HFFc6 (cell line): ENCODE measurements at regions not wholly inside any gene's neighbourhood (a gene's known extent, or its start where the extent isn't known, plus 50 kb on each side); places are given as distances from the start of the nearest gene placed in this dataset.
"Not testable (repeated sequence)": the region's sequence is repeated elsewhere in the genome, so short reads cannot be mapped to it uniquely, and the experiment has no call there.

Experiments used
- DNase-seq: peaks from one replicate; pipeline ENCODE4 v3.0.0-alpha.2; 2018
- H3K27ac Mint-ChIP-seq: 2 replicates; pipeline ENCODE4 v1.8.0; 2020; ENCODE audit warnings: mild to moderate bottlenecking, mixed read lengths
- H3K27me3 Mint-ChIP-seq: 2 replicates; pipeline ENCODE4 v1.8.0; 2021; ENCODE audit warnings: mild to moderate bottlenecking, moderate library complexity, mixed read lengths; ENCODE audit not compliant: insufficient read depth
- H3K36me3 Mint-ChIP-seq: 2 replicates; pipeline ENCODE4 v1.8.0; 2021; ENCODE audit warnings: low read depth, mixed read lengths
- H3K4me1 Mint-ChIP-seq: 2 replicates; pipeline ENCODE4 v1.8.0; 2020; ENCODE audit warnings: low read depth, mixed read lengths
- H3K4me3 Mint-ChIP-seq: 2 replicates; pipeline ENCODE4 v1.8.0; 2020; ENCODE audit warnings: mild to moderate bottlenecking, moderate library complexity, mixed read lengths
- H3K9me3 Mint-ChIP-seq: 2 replicates; pipeline ENCODE4 v1.8.0; 2020; ENCODE audit warnings: mild to moderate bottlenecking, mixed read lengths
- TF ChIP-seq, protein P1 (sequence below): fragments of 200-600 bp; sonication (generic); IDR thresholded peaks from 2 replicates; pipeline ENCODE4 v1.5.0; 2021; ENCODE audit warnings: antibody characterized with exemption, mild to moderate bottlenecking

DNA sequence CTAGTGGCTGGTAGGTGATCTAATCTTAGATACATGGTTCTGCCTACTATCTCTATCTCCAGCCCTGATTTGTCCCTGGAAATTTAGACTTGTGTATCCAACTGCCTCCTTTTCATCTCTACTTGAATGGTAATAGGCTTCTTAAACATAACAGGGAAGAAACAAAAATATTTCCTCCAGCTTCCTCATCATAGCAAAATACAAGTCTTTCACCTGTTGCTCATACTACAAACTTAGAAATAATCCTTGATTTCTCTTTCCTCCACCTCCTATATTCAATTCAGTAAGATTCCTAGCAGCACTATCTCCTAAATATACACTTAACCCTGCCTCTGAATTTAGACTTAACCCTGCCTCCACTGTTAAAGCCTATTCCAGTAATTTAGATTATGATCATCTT is 373.3 kb upstream of the ACTRT1 start:
- DNase-seq = no peak
- no peak overlapping the region for H3K27ac Mint-ChIP-seq
- no peak overlapping the region for H3K4me3 Mint-ChIP-seq
- no peaks in the 10 kb centered on the region for H3K9me3 Mint-ChIP-seq
- H3K27me3 Mint-ChIP-seq = peaks cover 3% of the 10 kb centered on the region; the same call in 1 of the 2 replicates
- H3K36me3 Mint-ChIP-seq = no peaks in the 10 kb centered on the region
- TF ChIP-seq, protein P1, sequence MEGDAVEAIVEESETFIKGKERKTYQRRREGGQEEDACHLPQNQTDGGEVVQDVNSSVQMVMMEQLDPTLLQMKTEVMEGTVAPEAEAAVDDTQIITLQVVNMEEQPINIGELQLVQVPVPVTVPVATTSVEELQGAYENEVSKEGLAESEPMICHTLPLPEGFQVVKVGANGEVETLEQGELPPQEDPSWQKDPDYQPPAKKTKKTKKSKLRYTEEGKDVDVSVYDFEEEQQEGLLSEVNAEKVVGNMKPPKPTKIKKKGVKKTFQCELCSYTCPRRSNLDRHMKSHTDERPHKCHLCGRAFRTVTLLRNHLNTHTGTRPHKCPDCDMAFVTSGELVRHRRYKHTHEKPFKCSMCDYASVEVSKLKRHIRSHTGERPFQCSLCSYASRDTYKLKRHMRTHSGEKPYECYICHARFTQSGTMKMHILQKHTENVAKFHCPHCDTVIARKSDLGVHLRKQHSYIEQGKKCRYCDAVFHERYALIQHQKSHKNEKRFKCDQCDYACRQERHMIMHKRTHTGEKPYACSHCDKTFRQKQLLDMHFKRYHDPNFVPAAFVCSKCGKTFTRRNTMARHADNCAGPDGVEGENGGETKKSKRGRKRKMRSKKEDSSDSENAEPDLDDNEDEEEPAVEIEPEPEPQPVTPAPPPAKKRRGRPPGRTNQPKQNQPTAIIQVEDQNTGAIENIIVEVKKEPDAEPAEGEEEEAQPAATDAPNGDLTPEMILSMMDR = no peak
- no peaks in the 10 kb centered on the region for H3K4me1 Mint-ChIP-seq

DNA sequence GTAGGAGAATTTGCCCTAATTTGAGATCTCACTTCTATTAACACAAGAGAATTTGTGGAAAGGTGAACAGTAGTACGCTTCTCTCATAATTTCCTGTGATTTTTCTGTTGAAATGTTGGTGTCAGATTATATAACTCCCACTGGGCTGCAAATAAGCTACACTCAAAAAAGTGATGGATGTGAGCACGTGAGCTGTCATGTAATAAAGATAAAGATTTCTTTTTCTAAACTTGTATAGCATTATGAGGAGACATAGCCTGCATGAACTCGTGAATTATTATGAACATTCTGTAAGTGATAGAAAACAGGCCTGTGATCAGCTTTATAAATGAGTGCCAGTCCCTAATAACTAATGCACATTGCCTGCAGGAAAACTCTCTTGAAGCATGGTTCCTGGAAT is 356.6 kb upstream of the ACTRT1 start:
- Mint-ChIP-seq H3K4me3 (no peak overlapping the region), H3K27ac (no peak overlapping the region), H3K9me3 (no peaks in the 10 kb centered on the region), H3K27me3 (no peaks in the 10 kb centered on the region), H3K36me3 (no peaks in the 10 kb centered on the region; the same call in 1 of the 2 replicates), H3K4me1 (no peaks in the 10 kb centered on the region)
- TF ChIP-seq, protein P1 = no peak
- no peak for DNase-seq

DNA sequence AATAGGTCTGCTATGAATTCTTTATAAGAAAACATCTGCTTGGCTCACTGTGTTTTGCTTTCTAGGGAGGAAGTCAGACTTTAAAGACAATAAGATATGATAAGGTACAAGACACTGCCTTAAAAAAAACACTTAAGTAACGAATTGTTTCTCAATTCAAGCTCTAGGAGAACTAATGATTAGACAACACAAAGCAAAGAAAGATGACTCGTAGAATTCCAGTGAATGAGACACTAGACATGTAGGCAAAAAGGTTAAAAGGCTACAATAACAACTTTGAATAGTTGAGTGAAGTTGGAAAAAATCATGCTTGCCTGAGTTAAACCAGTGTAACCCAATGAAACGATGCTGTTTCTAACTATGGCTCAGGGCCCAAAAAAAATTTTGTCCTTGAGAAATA is 344.4 kb upstream of the ACTRT1 start:
- no peaks in the 10 kb centered on the region for H3K36me3 Mint-ChIP-seq
- TF ChIP-seq, protein P1 = no peak
- H3K9me3 Mint-ChIP-seq = no peaks in the 10 kb centered on the region; the same call in 1 of the 2 replicates
- H3K4me1 Mint-ChIP-seq = no peaks in the 10 kb centered on the region
- H3K27me3 Mint-ChIP-seq = no peaks in the 10 kb centered on the region; the same call in 1 of the 2 replicates
- H3K4me3 Mint-ChIP-seq = no peak overlapping the region
- no peak overlapping the region for H3K27ac Mint-ChIP-seq
- no peak for DNase-seq

DNA sequence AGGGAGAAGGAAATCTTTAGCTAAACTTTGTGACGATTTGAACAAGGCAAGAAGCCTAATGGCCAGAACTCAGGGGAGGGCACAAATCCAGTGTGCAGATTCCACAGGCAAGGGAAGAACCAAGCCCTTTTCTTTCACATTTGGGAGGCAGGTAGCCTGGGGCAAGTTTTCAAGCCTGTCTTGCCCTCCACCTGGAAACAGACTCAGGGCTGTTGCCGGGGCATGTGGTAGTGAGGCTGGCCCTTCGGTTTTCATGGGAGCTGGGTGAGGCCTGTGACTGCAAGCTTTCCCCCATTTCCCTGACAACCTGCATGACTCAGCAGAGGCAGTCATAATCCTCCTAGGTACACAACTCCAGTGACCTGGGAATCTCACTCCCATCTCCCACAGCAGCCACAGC is 331.6 kb upstream of the ACTRT1 start:
- H3K4me3 Mint-ChIP-seq = not testable (repeated sequence)

DNA sequence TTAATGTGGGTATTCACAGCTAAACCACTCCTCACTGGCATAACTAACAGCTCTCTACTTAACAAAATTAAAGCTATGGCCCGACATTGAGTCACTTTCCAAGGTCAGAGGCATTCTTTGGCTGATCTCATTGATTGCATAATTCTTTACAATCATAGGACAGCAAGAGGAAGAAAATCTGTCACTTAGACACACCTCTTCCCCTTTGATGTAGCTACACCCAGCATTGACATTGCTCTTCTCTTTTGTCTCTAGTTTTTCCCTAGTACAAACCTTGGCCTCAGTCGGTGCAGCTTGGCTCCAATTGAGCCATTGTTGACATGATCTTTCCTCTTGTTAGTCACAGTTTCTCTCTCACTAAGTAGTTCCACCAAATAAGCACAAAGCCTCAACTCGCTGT is 313.3 kb upstream of the ACTRT1 start:
- Mint-ChIP-seq H3K36me3 (no peaks in the 10 kb centered on the region), H3K27me3 (no peaks in the 10 kb centered on the region), H3K4me3 (no peak overlapping the region), H3K27ac (no peak overlapping the region), H3K9me3 (peaks cover 5% of the 10 kb centered on the region; the same call in 1 of the 2 replicates), H3K4me1 (no peaks in the 10 kb centered on the region)
- no peak for DNase-seq
- TF ChIP-seq, protein P1 = no peak

More for the DNA sequence above, 331.6 kb upstream of the ACTRT1 start:
- not testable (repeated sequence) for H3K36me3 Mint-ChIP-seq, H3K4me1 Mint-ChIP-seq, H3K27ac Mint-ChIP-seq, H3K27me3 Mint-ChIP-seq, DNase-seq
- peaks cover 20% of the 10 kb centered on the region for H3K9me3 Mint-ChIP-seq

DNA sequence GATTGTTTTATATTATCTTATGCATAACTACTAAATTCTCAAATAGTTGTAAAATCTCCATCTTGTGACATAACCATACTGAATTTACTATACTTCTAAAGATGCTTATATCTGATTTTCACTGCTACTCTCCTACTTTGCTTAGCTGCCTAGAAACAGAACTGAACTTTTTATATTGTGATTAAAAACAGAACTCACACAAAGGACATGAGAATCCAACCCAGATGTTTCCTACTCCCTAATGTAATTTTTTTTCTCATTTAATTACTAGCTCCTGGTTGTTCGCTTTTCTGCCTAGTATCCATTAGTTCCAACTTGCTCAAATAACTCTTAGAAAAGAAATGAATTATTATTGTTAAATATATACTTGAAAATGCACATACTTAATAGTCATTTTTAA is 283.5 kb upstream of the ACTRT1 start:
- Mint-ChIP-seq H3K4me1 (no peaks in the 10 kb centered on the region), H3K36me3 (no peaks in the 10 kb centered on the region), H3K27ac (no peak overlapping the region), H3K4me3 (no peak overlapping the region), H3K27me3 (peaks cover 1% of the 10 kb centered on the region; the same call in 1 of the 2 replicates), H3K9me3 (peaks cover 5% of the 10 kb centered on the region; the same call in 1 of the 2 replicates)
- TF ChIP-seq, protein P1 = no peak
- DNase-seq = no peak
